Endodermal cell (in vitro differentiated cells): ENCODE measurements at regions not wholly inside any gene's neighbourhood (a gene's known extent, or its start where the extent isn't known, plus 50 kb on each side); places are given as distances from the start of the nearest gene placed in this dataset.

Experiments used
- DNase-seq: peaks from one replicate; pipeline ENCODE4 v3.0.0-alpha.2; 2017
- H3K27ac ChIP-seq: 2 replicates; pipeline ENCODE4 v1.5.1; 2013; ENCODE audit warnings: mild to moderate bottlenecking, low read depth, low read length, moderate library complexity
- H3K27me3 ChIP-seq: 2 replicates; pipeline ENCODE4 v1.6.1; 2013; ENCODE audit warnings: mild to moderate bottlenecking, low read length, moderate library complexity; ENCODE audit not compliant: insufficient read depth, control insufficient read depth, poor library complexity, severe bottlenecking
- H3K36me3 ChIP-seq: 2 replicates; pipeline ENCODE4 v1.7.0; 2013; ENCODE audit warnings: mild to moderate bottlenecking, low read length, moderate library complexity; ENCODE audit not compliant: control insufficient read depth, insufficient read depth
- H3K4me1 ChIP-seq: one replicate; pipeline ENCODE4 v1.7.0; 2013; ENCODE audit warnings: low read length; ENCODE audit not compliant: control insufficient read depth, insufficient read depth
- H3K4me3 ChIP-seq: 2 replicates; pipeline ENCODE4 v1.5.1; 2013; ENCODE audit warnings: mild to moderate bottlenecking, low read length, moderate library complexity
- H3K9ac ChIP-seq: 2 replicates; pipeline ENCODE4 v1.6.1; 2013; ENCODE audit warnings: mild to moderate bottlenecking, low read length, moderate library complexity; ENCODE audit not compliant: poor library complexity, severe bottlenecking; ENCODE audit errors: extremely low read depth
- H3K9me3 ChIP-seq: 2 replicates; pipeline ENCODE4 v1.6.1; 2013; ENCODE audit warnings: mild to moderate bottlenecking, low read length, moderate library complexity; ENCODE audit not compliant: control insufficient read depth
- H3K27ac Mint-ChIP-seq: 2 replicates; pipeline ENCODE4 v1.8.0; 2020; ENCODE audit warnings: mixed read lengths
- H3K27me3 Mint-ChIP-seq: 2 replicates; pipeline ENCODE4 v1.8.0; 2021; ENCODE audit warnings: mild to moderate bottlenecking, mixed read lengths; ENCODE audit not compliant: insufficient read depth
- H3K36me3 Mint-ChIP-seq: 2 replicates; pipeline ENCODE4 v1.8.0; 2020; ENCODE audit warnings: low read depth, mixed read lengths
- H3K4me1 Mint-ChIP-seq: 2 replicates; pipeline ENCODE4 v1.8.0; 2020; ENCODE audit warnings: mixed read lengths
- H3K4me3 Mint-ChIP-seq: 2 replicates; pipeline ENCODE4 v1.8.0; 2020; ENCODE audit warnings: mild to moderate bottlenecking, moderate library complexity, mixed read lengths
- H3K9me3 Mint-ChIP-seq: 2 replicates; pipeline ENCODE4 v1.8.0; 2020; ENCODE audit warnings: mild to moderate bottlenecking, mixed read lengths
- CTCF ChIP-seq: fragments of 200-600 bp; sonication (generic); conservative IDR thresholded peaks from 2 replicates; pipeline ENCODE4 v1.5.0; 2021; ENCODE audit warnings: antibody characterized with exemption, mild to moderate bottlenecking
- WGBS, 2 experiments: methylation state at CpG; one replicate each; pipeline versions ENCODE4 v1.1.5 to v1.1.7; 2013; ENCODE audit warnings: missing lambda C conversion rate in 2 of 2, mixed read lengths in 1 of 2; ENCODE audit not compliant: insufficient coverage in 1 of 2, insufficient read length in 1 of 2; 5-methylcytosine and 5-hydroxymethylcytosine counted together

- no peak for DNase-seq
- H3K9me3 ChIP-seq, result no peaks in the 10 kb centered on the region
- Mint-ChIP-seq H3K36me3 (no peaks in the 10 kb centered on the region), H3K9me3 (no peaks in the 10 kb centered on the region), H3K4me1 (peaks cover 6% of the 10 kb centered on the region), H3K27ac (no peak overlapping the region), H3K4me3 (no peak overlapping the region), H3K27me3 (peaks cover 2% of the 10 kb centered on the region)
- no peak overlapping the region for H3K27ac ChIP-seq
- H3K27me3 ChIP-seq, result no peaks in the 10 kb centered on the region
- H3K9ac ChIP-seq, result no peak overlapping the region
- H3K4me3 ChIP-seq, result no peak overlapping the region
- no peaks in the 10 kb centered on the region for H3K36me3 ChIP-seq
- no peak for TF ChIP-seq CTCF
- 71 to 93% methylated on average over 1 to 2 of the region's 2 CpGs for WGBS, 2 experiments
- H3K4me1 ChIP-seq, result no peaks in the 10 kb centered on the region
Measured at GRCh38 chr12:73445658-73446324, 1091.8 kb upstream of the ATXN7L3B start.

- Mint-ChIP-seq H3K4me1 (peaks cover 11% of the 10 kb centered on the region), H3K27me3 (peaks cover 48% of the 10 kb centered on the region), H3K9me3 (no peaks in the 10 kb centered on the region), H3K4me3 (no peak overlapping the region), H3K36me3 (no peaks in the 10 kb centered on the region), H3K27ac (no peak overlapping the region)
- 92 to 94% methylated on average over 2 to 3 of the region's 3 CpGs for WGBS, 2 experiments
- H3K4me3 ChIP-seq, result no peak overlapping the region
- no peak for TF ChIP-seq CTCF
- no peaks in the 10 kb centered on the region for H3K27me3 ChIP-seq
- H3K9ac ChIP-seq, result no peak overlapping the region
- no peaks in the 10 kb centered on the region for H3K4me1 ChIP-seq
- H3K36me3 ChIP-seq, result no peaks in the 10 kb centered on the region
- H3K27ac ChIP-seq, result no peak overlapping the region
- no peak for DNase-seq
- H3K9me3 ChIP-seq, result peaks cover 6% of the 10 kb centered on the region
Measured at GRCh38 chr12:73452672-73453469, 1084.8 kb upstream of the ATXN7L3B start.

- Histone ChIP-seq H3K27ac (no peak overlapping the region), H3K4me3 (no peak overlapping the region), H3K36me3 (no peaks in the 10 kb centered on the region), H3K9ac (no peak overlapping the region), H3K4me1 (no peaks in the 10 kb centered on the region), H3K9me3 (peaks cover 5% of the 10 kb centered on the region), H3K27me3 (no peaks in the 10 kb centered on the region)
- Mint-ChIP-seq H3K4me3 (no peak overlapping the region), H3K27ac (no peak overlapping the region), H3K36me3 (no peaks in the 10 kb centered on the region), H3K27me3 (peaks cover 72% of the 10 kb centered on the region), H3K9me3 (no peaks in the 10 kb centered on the region), H3K4me1 (peaks cover 28% of the 10 kb centered on the region)
- no peak for DNase-seq
- no peak for TF ChIP-seq CTCF
Measured at GRCh38 chr12:73460212-73460611, 1077.4 kb upstream of the ATXN7L3B start.
